Activated T-cell treated with anti-CD3 and anti-CD28 coated beads, Interleukin-2, amount 50 U/mL, for 1 hour (primary cell): ENCODE measurements at regions not wholly inside any gene's neighbourhood (a gene's known extent, or its start where the extent isn't known, plus 50 kb on each side); places are given as distances from the start of the nearest gene placed in this dataset.
"Not testable (repeated sequence)": the region's sequence is repeated elsewhere in the genome, so short reads cannot be mapped to it uniquely, and the experiment has no call there.

Experiments used
- DNase-seq: peaks from one replicate; pipeline ENCODE4 v3.0.0-alpha.2; 2020

- not testable (repeated sequence) for DNase-seq
These were observed 1217.1 kb downstream of the GALC start for GRCh38 chr14:86775896-86776295.

- DNase-seq: no peak
These were observed 1218.1 kb downstream of the GALC start for GRCh38 chr14:86774916-86775315.

GRCh38 chr14:86772075-86772474 is 1220.9 kb downstream of the GALC start:
- no peak for DNase-seq

GRCh38 chr14:86770186-86770585 is 1222.8 kb downstream of the GALC start:
- DNase-seq: no peak

- no peak for DNase-seq
These were observed 1226.5 kb downstream of the GALC start for GRCh38 chr14:86766469-86766868.

GRCh38 chr14:86761611-86762010 is 1231.4 kb downstream of the GALC start:
- no peak for DNase-seq

GRCh38 chr14:86756521-86757190 is 1226.7 kb downstream of the FLRT2 start:
- DNase-seq: no peak

- not testable (repeated sequence) for DNase-seq
These were observed 1220.5 kb downstream of the FLRT2 start for GRCh38 chr14:86750488-86750887.

- no peak for DNase-seq
These were observed 1209.8 kb downstream of the FLRT2 start for GRCh38 chr14:86739761-86740160.

- not testable (repeated sequence) for DNase-seq
These were observed 1201.5 kb downstream of the FLRT2 start for GRCh38 chr14:86731427-86731826.

GRCh38 chr14:86723254-86723624 is 1193.3 kb downstream of the FLRT2 start:
- no peak for DNase-seq

- DNase-seq: no peak
These were observed 1192.8 kb downstream of the FLRT2 start for GRCh38 chr14:86722612-86723253.

GRCh38 chr14:86714575-86714974 is 1184.6 kb downstream of the FLRT2 start:
- DNase-seq: no peak

- DNase-seq: no peak
These were observed 1184.2 kb downstream of the FLRT2 start for GRCh38 chr14:86714153-86714552.

- no peak for DNase-seq
These were observed 1182.8 kb downstream of the FLRT2 start for GRCh38 chr14:86712727-86713126.

- no peak for DNase-seq
These were observed 1182.2 kb downstream of the FLRT2 start for GRCh38 chr14:86712176-86712575.

GRCh38 chr14:86708846-86709339 is 1178.9 kb downstream of the FLRT2 start:
- no peak for DNase-seq

- DNase-seq: no peak
These were observed 1177.1 kb downstream of the FLRT2 start for GRCh38 chr14:86707071-86707470.

GRCh38 chr14:86683561-86683960 is 1153.6 kb downstream of the FLRT2 start:
- DNase-seq: no peak

- no peak for DNase-seq
These were observed 1145.1 kb downstream of the FLRT2 start for GRCh38 chr14:86675059-86675458.

- DNase-seq: no peak
These were observed 1143.6 kb downstream of the FLRT2 start for GRCh38 chr14:86673523-86673969.

- no peak for DNase-seq
These were observed 1142.1 kb downstream of the FLRT2 start for GRCh38 chr14:86672080-86672479.

- no peak for DNase-seq
These were observed 1136.0 kb downstream of the FLRT2 start for GRCh38 chr14:86665975-86666374.

GRCh38 chr14:86662334-86662733 is 1132.4 kb downstream of the FLRT2 start:
- DNase-seq: no peak
